ENCODE measurements at regions not wholly inside any gene's neighbourhood (a gene's known extent, or its start where the extent isn't known, plus 50 kb on each side); places are given as distances from the start of the nearest gene placed in this dataset.

DNA sequence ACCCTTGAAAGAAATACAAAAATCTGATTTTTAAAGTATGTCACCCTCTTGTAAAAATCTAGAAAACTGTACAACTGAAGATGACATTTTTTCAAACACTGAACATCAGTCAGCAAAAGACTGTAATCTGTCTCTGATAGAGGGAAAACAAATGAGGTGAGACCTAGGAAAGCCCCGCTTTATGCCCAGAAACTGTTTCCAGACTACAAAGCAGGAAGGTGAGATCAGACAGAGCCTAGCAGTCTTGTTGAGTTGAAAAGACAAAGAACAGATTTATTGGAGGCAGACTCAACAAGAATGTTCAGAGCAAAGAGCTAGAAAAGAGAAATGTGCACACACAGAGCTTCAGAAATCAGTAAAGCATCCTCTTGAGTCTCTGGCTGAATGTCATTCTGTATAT, 873.6 kb downstream of the LRFN5 start:
- Histone ChIP-seq H3K27ac (no peak overlapping the region), H3K27me3 (replicated peaks; ENCODE audit: insufficient read depth) (no peaks in the 10 kb centered on the region), H3K36me3 (no peaks in the 10 kb centered on the region), H3K4me1 (ENCODE audit: control insufficient read depth in 1 of 2, low read depth in 2 of 2) (no peaks in the 10 kb centered on the region), H3K4me3 (no peak overlapping the region), H3K9me3 (no peaks in the 10 kb centered on the region)
- TF ChIP-seq CTCF (IDR thresholded peaks at IDR 0.05), result no peak
- DNase-seq (ENCODE audit: low spot score) (no peak), ATAC-seq (ENCODE audit: insufficient number of reproducible peaks, low FRiP score, low read depth) (no peak)

GRCh38 chr14:42475289-42475688, 868.6 kb downstream of the LRFN5 start:
- Histone ChIP-seq H3K4me3 (no peak overlapping the region), H3K4me1 (ENCODE audit: control insufficient read depth in 1 of 2, low read depth in 2 of 2) (no peaks in the 10 kb centered on the region), H3K27me3 (replicated peaks; ENCODE audit: insufficient read depth) (no peaks in the 10 kb centered on the region), H3K9me3 (no peaks in the 10 kb centered on the region), H3K36me3 (no peaks in the 10 kb centered on the region), H3K27ac (no peak overlapping the region)
- no peak for TF ChIP-seq CTCF (IDR thresholded peaks at IDR 0.05)
- DNase-seq (ENCODE audit: low spot score), result no peak
- ATAC-seq (ENCODE audit: insufficient number of reproducible peaks, low FRiP score, low read depth), result no peak

DNA sequence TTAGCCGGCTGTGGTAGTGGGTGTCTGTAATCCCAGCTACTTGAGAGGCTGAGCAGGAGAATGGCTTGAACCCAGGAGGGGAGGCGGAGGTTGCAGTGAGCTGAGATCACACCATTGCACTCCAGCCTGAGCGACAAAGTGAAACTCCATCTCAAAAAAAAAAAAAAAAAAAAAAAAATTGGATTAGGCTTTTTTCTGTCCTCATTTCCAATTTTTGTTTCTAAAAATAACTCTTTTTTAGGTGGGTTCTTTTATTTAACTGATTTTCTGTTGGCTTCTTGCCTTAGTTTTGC, 863.7 kb downstream of the LRFN5 start:
- no peak overlapping the region for H3K27ac ChIP-seq
- H3K4me3 ChIP-seq, result no peak overlapping the region
- ATAC-seq (ENCODE audit: insufficient number of reproducible peaks, low FRiP score, low read depth) (no peak), DNase-seq (ENCODE audit: low spot score) (no peak)
- no peaks in the 10 kb centered on the region for H3K36me3 ChIP-seq
- H3K27me3 ChIP-seq (replicated peaks; ENCODE audit: insufficient read depth), result no peaks in the 10 kb centered on the region
- TF ChIP-seq CTCF (IDR thresholded peaks at IDR 0.05), result no peak
- H3K4me1 ChIP-seq (ENCODE audit: control insufficient read depth in 1 of 2, low read depth in 2 of 2), result no peaks in the 10 kb centered on the region
- no peaks in the 10 kb centered on the region for H3K9me3 ChIP-seq

DNA sequence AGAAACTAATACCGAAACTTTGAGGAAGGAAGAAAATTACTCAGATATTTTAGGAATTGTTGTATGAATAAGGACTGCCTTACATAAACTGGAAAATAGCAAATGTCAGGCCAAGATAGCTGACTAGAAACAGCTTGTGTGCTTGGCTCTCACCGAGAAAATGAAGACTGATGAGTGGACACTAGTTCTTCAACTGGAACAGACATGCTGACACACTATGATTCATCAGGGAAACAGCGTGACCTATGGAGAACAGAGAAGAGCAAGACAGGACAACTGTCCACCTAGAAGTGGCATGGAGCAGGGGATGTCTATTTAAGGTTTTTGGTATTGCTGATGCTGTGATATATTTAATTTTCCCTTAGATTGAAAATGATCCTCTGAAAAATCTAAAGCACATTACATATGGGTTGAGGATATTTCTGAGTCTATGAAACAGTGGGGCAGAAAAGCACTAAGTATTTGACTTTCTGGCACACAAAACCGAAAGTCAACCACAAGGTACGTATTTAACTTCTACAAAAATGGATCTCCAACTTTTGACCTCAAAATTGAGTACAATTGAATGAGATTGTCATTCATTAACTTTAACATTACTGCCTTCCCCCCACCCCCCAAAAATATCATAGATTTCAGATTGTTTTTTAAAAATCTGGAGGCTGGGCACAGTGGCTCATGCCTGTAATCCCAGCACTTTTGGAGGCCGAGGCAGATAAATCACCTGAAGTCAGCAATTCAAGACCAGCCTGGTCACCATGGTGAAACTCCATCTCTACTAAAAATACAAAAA, 863.2 kb downstream of the LRFN5 start:
- Histone ChIP-seq H3K4me3 (no peak overlapping the region), H3K36me3 (no peaks in the 10 kb centered on the region), H3K4me1 (ENCODE audit: control insufficient read depth in 1 of 2, low read depth in 2 of 2) (no peaks in the 10 kb centered on the region), H3K27me3 (replicated peaks; ENCODE audit: insufficient read depth) (no peaks in the 10 kb centered on the region), H3K9me3 (no peaks in the 10 kb centered on the region), H3K27ac (no peak overlapping the region)
- no peak for DNase-seq (ENCODE audit: low spot score)
- ATAC-seq (ENCODE audit: insufficient number of reproducible peaks, low FRiP score, low read depth), result no peak
- TF ChIP-seq CTCF (IDR thresholded peaks at IDR 0.05), result no peak

GRCh38 chr14:42460673-42461072, 854.0 kb downstream of the LRFN5 start:
- H3K27ac ChIP-seq, result no peak overlapping the region
- no peak overlapping the region for H3K4me3 ChIP-seq
- H3K9me3 ChIP-seq, result no peaks in the 10 kb centered on the region
- no peaks in the 10 kb centered on the region for H3K4me1 ChIP-seq (ENCODE audit: control insufficient read depth in 1 of 2, low read depth in 2 of 2)
- H3K27me3 ChIP-seq (replicated peaks; ENCODE audit: insufficient read depth), result no peaks in the 10 kb centered on the region
- DNase-seq (ENCODE audit: low spot score) (no peak), ATAC-seq (ENCODE audit: insufficient number of reproducible peaks, low FRiP score, low read depth) (no peak)
- H3K36me3 ChIP-seq, result no peaks in the 10 kb centered on the region
- no peak for TF ChIP-seq CTCF (IDR thresholded peaks at IDR 0.05)

All from thoracic aorta (tissue), 2 donors.